Left kidney (tissue), 1 donor: ENCODE measurements at regions not wholly inside any gene's neighbourhood (a gene's known extent, or its start where the extent isn't known, plus 50 kb on each side); places are given as distances from the start of the nearest gene placed in this dataset.
A peak's percentile ranks its signal among the peaks of the same experiment; 100 is the strongest.
"Not testable (repeated sequence)": the region's sequence is repeated elsewhere in the genome, so short reads cannot be mapped to it uniquely, and the experiment has no call there.

Source experiments
- DNase-seq: peaks from one replicate; pipeline ENCODE4 v3.0.0-alpha.2; 2013

DNA sequence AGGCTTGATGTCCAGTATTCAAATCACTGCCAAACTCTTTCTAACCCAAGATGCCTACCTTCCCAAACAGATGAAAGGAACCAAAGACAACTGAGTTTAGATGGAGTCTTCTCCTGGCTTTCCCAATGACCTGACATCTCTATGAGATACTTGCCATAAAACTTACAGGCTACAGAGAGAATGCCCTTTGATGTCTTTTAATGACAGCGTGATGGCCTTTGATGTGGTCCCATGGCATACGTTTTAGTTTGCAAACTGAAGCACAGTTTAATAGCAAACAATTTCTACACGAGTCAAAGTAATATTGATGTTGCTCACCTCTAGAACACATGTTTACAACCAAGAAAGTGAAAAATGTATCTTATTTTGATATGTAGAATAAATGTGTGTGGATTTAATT, 73.2 kb downstream of the ZIC4 start:
- DNase-seq, result no peak

DNA sequence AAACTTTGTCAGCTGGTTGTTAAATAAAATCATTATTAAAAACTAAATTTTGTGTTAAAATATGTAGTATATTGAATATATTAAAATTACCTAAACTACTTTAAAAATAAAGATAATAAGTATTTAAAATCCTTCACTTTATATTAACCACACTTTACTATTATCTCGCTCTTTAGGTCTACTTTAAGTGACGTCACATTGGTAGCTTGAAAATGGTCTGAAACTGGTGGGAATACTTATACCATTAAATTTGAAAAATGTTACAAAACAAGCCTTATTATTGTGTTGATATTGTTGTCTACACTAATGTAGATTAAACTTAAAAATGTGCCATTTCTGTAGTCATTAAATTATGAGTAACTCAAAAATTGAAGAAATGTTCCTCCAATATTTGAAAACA, 77.6 kb downstream of the ZIC4 start:
- DNase-seq, result no peak

DNA sequence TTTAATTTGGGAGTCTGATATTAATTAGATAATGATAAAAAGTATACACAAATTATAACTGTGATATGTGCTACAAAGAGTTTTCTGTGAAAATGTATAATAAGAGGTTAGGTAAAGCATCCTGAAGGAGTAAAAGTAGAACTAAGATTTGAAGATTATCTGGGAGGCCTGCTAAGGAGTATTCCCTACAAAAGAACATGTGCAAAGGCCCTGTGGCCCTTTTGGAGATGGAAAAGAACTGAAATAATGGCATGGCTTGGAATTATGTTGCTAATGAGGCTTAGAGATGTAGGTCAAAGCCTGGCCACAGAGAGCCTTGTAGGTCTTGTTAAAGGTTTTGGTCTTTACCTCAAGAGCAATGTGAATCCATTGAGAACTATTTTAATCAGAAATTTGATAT, 82.0 kb downstream of the ZIC4 start:
- DNase-seq, result no peak

DNA sequence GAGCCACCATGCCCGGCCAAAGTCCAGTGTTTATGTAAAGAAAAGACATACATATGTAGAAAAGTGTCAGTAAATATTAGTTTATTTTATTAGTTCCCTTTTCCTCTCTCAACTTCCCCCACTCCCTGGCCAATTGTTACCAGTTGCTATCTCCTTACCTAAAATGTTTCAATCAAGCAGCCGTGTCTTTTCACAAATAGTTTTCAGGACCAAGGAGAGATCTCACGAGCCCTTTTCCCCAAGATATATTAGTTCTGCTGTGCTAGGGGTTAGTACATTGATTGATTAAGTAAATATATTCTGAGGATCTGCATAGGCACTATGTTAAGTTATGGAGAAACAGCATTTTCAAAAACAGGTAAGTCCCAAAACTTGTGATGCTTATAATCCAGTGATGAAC, 87.4 kb downstream of the ZIC4 start:
- DNase-seq, result no peak

- not testable (repeated sequence) for DNase-seq
Observed at GRCh38 chr3:147317080-147317479, 89.3 kb downstream of the ZIC4 start.

DNA sequence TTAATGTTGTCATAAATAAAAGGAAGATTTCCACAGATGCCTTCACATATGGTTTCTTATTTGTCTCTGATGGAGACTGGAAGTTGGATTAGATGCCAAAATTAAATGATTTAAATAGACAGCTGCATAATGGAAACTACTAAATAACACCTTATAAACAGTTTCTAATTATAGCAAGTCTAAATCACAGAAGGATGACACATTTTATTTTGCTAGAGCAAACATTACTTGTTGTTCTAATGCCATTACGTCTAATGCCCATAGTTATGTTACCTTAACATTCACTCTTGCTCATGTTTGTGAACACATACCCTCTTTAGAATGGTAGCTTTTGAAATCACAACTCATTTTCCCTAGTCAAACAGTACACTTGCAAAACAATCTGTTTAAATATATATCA, 92.8 kb downstream of the ZIC4 start:
- DNase-seq, result no peak

- DNase-seq, result no peak
Observed at GRCh38 chr3:147312786-147313280, 93.5 kb downstream of the ZIC4 start.

DNA sequence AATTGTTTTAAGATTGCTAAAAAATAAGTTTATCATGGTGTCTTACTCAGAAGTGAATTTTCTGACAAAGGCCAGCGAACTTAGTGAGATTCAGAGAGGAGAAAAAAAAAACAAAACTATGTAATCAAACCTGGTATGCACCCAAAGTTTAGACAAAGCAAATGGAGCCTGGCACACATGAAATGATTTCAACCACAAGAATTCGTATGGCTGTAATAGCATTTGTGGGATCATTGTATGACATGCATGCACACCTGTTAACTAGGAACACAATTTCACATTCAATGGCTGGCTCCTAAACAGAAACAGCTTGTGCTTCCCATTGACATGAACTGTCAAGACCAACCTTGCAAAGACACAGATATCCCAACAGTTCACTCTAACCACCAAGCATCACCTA, 94.6 kb downstream of the ZIC4 start:
- no peak for DNase-seq

DNA sequence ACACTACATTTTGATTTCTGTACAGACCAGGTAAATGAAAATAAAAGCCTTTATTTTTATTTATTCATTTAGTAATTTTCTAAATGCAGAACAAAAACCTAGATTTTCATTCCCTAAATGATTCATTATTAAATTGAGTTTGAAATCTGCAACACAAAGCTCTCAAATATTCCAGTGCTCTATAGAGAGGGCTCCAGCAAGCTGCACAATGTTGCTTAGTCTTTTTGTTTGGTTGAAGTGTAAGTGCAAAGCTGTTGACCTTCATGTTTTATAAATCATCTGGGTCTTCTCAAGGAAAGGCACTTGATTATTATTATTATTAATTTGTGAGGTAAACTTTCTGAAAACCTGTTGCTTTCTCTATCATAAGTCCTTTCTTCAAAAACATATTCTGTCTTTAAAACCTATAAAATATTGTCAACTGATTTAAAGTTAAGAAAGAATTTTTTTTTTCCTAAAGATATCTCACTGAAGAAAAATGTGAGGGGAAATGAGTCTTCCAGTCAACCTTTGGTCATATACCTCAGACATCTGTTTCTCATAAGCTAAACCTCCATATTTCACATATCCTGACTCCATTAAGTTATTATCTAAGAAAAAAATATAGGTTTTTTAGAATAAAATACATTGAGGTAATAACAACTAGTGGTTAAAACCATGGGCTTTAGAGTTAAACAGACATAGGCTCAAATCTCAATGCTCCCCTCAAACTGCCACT, 100.7 kb downstream of the ZIC4 start:
- no peak for DNase-seq

DNA sequence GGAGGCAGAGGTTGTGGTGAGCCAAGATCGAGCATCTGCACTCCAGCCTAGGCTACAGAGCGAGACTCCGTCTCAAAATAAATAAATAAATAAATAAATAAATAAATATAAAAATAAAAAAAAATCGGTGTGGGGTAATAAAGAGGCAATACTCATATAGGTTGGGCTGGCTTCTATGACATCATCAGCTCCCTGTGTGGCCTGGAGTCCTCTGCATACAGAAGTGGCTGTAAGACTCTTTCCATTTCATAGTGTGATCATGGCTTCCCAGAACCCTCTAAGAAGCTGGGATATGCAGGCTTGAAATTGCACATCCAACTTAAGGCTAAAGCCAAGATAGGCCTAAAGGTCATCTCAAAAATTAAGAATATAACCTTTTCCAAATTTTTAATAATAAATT, 101.6 kb downstream of the ZIC4 start:
- DNase-seq, result no peak

- no peak for DNase-seq
Observed at GRCh38 chr3:147301781-147302180, 104.6 kb downstream of the ZIC4 start.

GRCh38 chr3:147299656-147300055, 106.7 kb downstream of the ZIC4 start:
- no peak for DNase-seq

GRCh38 chr3:147298511-147298982, 107.8 kb downstream of the ZIC4 start:
- DNase-seq, result peak; percentile 5

DNA sequence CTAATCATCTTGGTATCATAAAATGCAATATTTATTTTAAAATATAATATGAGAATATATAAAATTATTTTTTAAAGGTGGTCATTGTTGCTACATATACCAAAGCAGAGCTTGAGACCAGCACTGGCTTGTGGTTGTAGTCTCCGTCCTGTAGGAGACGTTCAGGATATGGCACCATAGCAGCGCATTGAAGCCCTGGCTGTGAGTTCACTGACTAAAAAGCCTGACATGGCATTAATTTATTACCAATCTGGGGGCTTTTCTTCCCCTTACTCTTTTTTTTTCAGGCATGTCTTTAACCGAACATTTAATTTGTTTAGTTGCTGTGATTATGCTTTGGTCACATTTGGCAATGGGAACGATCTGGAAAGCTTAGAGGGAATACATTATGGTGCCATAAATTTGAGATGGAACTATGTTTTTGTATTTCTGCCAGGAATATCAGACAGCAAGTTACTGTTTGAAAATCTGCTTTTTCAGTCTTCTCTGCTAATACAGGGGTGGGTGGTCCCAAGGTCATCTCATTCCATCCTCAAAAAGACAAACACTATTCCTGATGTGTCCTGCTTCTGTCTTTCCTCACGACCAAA, 108.5 kb downstream of the ZIC4 start:
- no peak for DNase-seq

DNA sequence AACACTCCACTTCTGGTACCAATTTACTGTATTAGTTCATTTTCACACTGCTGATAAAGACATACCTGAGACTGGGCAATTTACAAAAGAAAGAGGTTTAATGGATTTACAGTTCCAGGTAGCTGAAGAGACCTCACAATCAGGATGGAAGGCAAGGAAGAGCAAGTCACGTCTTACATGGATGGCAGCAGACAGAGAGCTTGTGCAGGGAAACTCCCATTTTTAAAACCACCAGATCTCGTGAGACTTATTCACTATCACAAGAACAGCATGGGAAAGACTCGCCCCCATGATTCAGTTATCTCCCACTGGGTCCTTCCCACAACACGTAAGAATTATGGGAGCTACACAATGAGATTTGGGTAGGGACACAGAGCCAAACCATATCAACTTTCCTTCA, 119.0 kb downstream of the ZIC4 start:
- not testable (repeated sequence) for DNase-seq

DNA sequence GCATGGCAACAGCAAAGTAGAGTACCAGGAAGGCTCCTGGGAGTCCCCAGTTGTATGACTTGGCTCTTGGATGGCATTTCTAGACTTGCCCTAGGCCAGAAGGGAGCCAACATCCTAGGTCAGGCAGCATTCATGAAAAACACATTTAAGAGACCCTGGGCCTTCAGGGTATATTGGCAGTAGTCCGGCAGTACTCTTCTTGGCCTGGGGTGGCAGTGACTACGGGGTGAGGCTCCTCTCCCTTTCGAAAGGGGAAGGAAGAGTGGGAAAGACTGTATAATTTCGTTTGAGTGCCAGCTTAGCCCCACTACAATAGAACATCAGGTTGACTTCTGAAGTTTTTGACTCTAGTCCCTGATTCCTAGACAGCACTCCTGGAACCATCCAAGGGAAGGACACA, 136.4 kb downstream of the ZIC4 start:
- no peak for DNase-seq

GRCh38 chr3:147267434-147267833, 138.9 kb downstream of the ZIC4 start:
- DNase-seq, result no peak

- no peak for DNase-seq
Observed at GRCh38 chr3:147257944-147258343, 148.4 kb downstream of the ZIC4 start.

- no peak for DNase-seq
Observed at GRCh38 chr3:147256739-147257138, 149.6 kb downstream of the ZIC4 start.

DNA sequence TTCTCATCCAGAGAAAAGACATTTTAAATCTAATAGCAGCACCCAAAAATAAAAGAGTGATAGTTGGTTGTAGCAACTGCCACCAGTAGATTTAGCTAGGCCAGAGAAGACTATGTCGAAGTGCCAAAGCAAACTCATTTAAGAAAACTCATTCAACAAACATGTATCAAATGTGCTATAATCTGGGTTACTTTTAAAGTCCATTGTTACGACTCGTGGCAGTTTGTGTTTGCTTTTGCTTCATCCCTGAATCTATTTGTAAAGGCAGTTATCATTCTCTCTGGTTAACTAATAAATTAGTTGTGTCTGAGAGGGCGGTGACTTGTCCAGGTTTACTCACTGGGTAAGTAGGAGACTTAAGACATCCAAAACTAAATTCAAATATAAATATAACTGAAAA, 159.4 kb downstream of the ZIC4 start:
- no peak for DNase-seq

DNA sequence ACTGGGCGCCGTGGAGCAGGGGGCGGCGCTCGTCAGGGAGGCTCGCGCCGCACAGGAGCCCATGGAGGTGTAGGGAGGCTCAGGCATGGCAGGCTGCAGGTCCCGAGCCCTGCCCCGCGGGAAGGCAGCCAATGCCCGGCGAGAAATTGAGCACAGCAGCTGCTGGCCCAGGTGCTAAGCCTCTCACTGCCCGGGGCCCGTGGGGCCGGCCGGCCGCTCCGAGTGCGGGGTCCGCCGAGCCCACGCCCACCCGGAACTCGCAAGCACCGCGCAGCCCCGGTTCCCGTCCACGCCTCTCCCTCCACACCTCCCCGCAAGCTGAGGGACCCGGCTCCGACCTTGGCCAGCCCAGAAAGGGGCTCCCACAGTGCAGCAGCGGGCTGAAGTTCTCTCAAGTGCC, 160.7 kb downstream of the ZIC4 start:
- not testable (repeated sequence) for DNase-seq

GRCh38 chr3:147245022-147245421, 161.3 kb downstream of the ZIC4 start:
- not testable (repeated sequence) for DNase-seq

- no peak for DNase-seq
Observed at GRCh38 chr3:147244397-147244796, 161.9 kb downstream of the ZIC4 start.

DNA sequence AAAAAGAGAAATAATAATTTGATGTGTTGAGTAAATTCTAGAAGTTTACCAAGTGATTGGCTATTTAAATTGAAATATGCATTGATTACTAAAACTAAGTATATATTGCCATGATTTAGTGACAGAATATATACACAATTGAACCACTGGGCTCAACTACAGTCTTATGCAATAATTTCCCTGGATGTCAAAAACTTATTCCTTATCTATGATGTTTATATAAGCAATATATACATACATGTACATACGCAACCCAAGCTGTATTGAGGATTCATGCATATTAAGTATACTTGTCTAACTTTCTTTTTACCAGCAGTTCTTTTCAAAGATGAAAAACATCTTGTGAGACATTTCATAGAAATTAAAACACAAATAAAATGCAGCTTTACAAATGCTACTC, 165.8 kb downstream of the ZIC4 start:
- DNase-seq, result no peak
